H9 (cell line): ENCODE measurements at regions not wholly inside any gene's neighbourhood (a gene's known extent, or its start where the extent isn't known, plus 50 kb on each side); places are given as distances from the start of the nearest gene placed in this dataset.

Source experiments
- DNase-seq: peaks from one replicate; pipeline ENCODE4 v3.0.0-alpha.2; 2017
- H2AFZ ChIP-seq: one replicate; pipeline ENCODE4 v1.6.1; 2013; ENCODE audit warnings: mild to moderate bottlenecking, low read length, control low read depth, moderate library complexity
- H2AK5ac ChIP-seq: 2 replicates; pipeline ENCODE4 v1.6.1; 2013; ENCODE audit warnings: low read length, control low read depth, mixed read lengths; ENCODE audit not compliant: insufficient read length
- H2BK120ac ChIP-seq: one replicate; pipeline ENCODE4 v1.6.1; 2013; ENCODE audit warnings: low read depth, mild to moderate bottlenecking, low read length, control low read depth, inconsistent platforms; ENCODE audit not compliant: poor library complexity, severe bottlenecking
- H2BK12ac ChIP-seq: 2 replicates; pipeline ENCODE4 v1.6.1; 2013; ENCODE audit warnings: low read length, control low read depth, mixed read lengths, low read depth; ENCODE audit not compliant: insufficient read length
- H2BK15ac ChIP-seq: 2 replicates; pipeline ENCODE4 v1.6.1; 2013; ENCODE audit warnings: low read depth, low read length, control low read depth
- H2BK20ac ChIP-seq: one replicate; pipeline ENCODE4 v1.6.1; 2013; ENCODE audit warnings: low read depth, mild to moderate bottlenecking, low read length, control low read depth, inconsistent platforms; ENCODE audit not compliant: poor library complexity, severe bottlenecking
- H2BK5ac ChIP-seq: 2 replicates; pipeline ENCODE4 v1.6.1; 2013; ENCODE audit warnings: low read length, control low read depth, mixed read lengths; ENCODE audit not compliant: insufficient read length
- H3K14ac ChIP-seq: 2 replicates; pipeline ENCODE4 v1.6.1; 2013; ENCODE audit warnings: low read length, control low read depth; ENCODE audit not compliant: insufficient read depth
- H3K18ac ChIP-seq: 2 replicates; pipeline ENCODE4 v1.6.1; 2013; ENCODE audit warnings: low read depth, mild to moderate bottlenecking, mixed read lengths, low read length, control low read depth; ENCODE audit not compliant: insufficient read length
- H3K23ac ChIP-seq: 2 replicates; pipeline ENCODE4 v1.6.1; 2013; ENCODE audit warnings: low read length, control low read depth, mixed read lengths, low read depth; ENCODE audit not compliant: insufficient read length
- H3K23me2 ChIP-seq: 2 replicates; pipeline ENCODE4 v1.6.1; 2013; ENCODE audit warnings: low read depth, mild to moderate bottlenecking, mixed read lengths, low read length, control low read depth; ENCODE audit not compliant: insufficient read length, poor library complexity, severe bottlenecking
- H3K27ac ChIP-seq: 2 replicates; pipeline ENCODE4 v1.5.1; 2013; ENCODE audit warnings: low read length, control low read depth, mixed read lengths, low read depth; ENCODE audit not compliant: insufficient read length
- H3K27me3 ChIP-seq: 2 replicates; pipeline ENCODE4 v1.6.1; 2013; ENCODE audit warnings: low read length, control low read depth, inconsistent platforms; ENCODE audit not compliant: insufficient read depth
- H3K4ac ChIP-seq: 2 replicates; pipeline ENCODE4 v1.6.1; 2013; ENCODE audit warnings: low read depth, mild to moderate bottlenecking, control low read depth, inconsistent platforms, low read length, moderate library complexity
- H3K4me1 ChIP-seq: 2 replicates; pipeline ENCODE4 v1.6.1; 2013; ENCODE audit warnings: low read length, control low read depth, inconsistent platforms; ENCODE audit not compliant: insufficient read depth
- H3K4me2 ChIP-seq: 2 replicates; pipeline ENCODE4 v1.6.1; 2013; ENCODE audit warnings: low read length, control low read depth, mixed read lengths; ENCODE audit not compliant: insufficient read length, insufficient read depth
- H3K56ac ChIP-seq: 2 replicates; pipeline ENCODE4 v1.6.1; 2013; ENCODE audit warnings: low read depth, mild to moderate bottlenecking, mixed read lengths, low read length, control low read depth; ENCODE audit not compliant: insufficient read length
- H3K79me1 ChIP-seq: 2 replicates; pipeline ENCODE4 v1.6.1; 2013; ENCODE audit warnings: low read depth, mild to moderate bottlenecking, moderate library complexity, low read length, control low read depth, inconsistent platforms; ENCODE audit not compliant: insufficient read depth, poor library complexity, severe bottlenecking
- H3K79me2 ChIP-seq: 2 replicates; pipeline ENCODE4 v1.6.1; 2013; ENCODE audit warnings: low read length, control low read depth, inconsistent platforms; ENCODE audit not compliant: insufficient read depth
- H3K9ac ChIP-seq: 2 replicates; pipeline ENCODE4 v1.6.1; 2013; ENCODE audit warnings: low read length, control low read depth, mixed read lengths; ENCODE audit not compliant: insufficient read length; ENCODE audit errors: extremely low read depth
- H3K9me3 ChIP-seq: one replicate; pipeline ENCODE4 v1.6.1; 2013; ENCODE audit warnings: low read depth, low read length, inconsistent platforms; ENCODE audit not compliant: control insufficient read depth
- H3T11ph ChIP-seq: one replicate; pipeline ENCODE4 v1.6.1; 2013; ENCODE audit warnings: mild to moderate bottlenecking, low read length, control low read depth, inconsistent platforms
- H4K20me1 ChIP-seq: one replicate; pipeline ENCODE4 v1.6.1; 2013; ENCODE audit not compliant: control insufficient read depth, insufficient read length, insufficient read depth
- H4K5ac ChIP-seq: 2 replicates; pipeline ENCODE4 v1.6.1; 2013; ENCODE audit warnings: low read depth, mild to moderate bottlenecking, mixed read lengths, low read length, control low read depth; ENCODE audit not compliant: insufficient read length
- H4K8ac ChIP-seq: replicated peaks from 2 replicates; pipeline ENCODE4 v1.6.1; 2013; ENCODE audit warnings: low read length, control low read depth, mixed read lengths, low read depth; ENCODE audit not compliant: insufficient read length
- H4K91ac ChIP-seq: 2 replicates; pipeline ENCODE4 v1.6.1; 2013; ENCODE audit warnings: low read depth, mild to moderate bottlenecking, moderate library complexity, mixed read lengths, low read length, control low read depth; ENCODE audit not compliant: insufficient read length
- H3K27ac Mint-ChIP-seq, 3 experiments: 2 replicates in 2 of 3; 3 replicates in 1 of 3; pipeline ENCODE4 v1.8.0; 2020 to 2021; ENCODE audit warnings: mixed read lengths in 3 of 3, mild to moderate bottlenecking in 1 of 3, moderate library complexity in 1 of 3
- H3K27me3 Mint-ChIP-seq: 2 replicates; pipeline ENCODE4 v1.8.0; 2021; ENCODE audit warnings: low read depth, mild to moderate bottlenecking, moderate library complexity, mixed read lengths
- H3K36me3 Mint-ChIP-seq, 3 experiments: 2 replicates in 2 of 3; 3 replicates in 1 of 3; pipeline ENCODE4 v1.8.0; 2020 to 2021; ENCODE audit warnings: low read depth in 3 of 3, mixed read lengths in 3 of 3; ENCODE audit not compliant: insufficient read depth in 1 of 3
- H3K4me1 Mint-ChIP-seq, 2 experiments: 2 replicates each; pipeline ENCODE4 v1.8.0; 2020; ENCODE audit warnings: mixed read lengths in 2 of 2
- H3K4me3 Mint-ChIP-seq, 2 experiments: 2 replicates in 1 of 2; 3 replicates in 1 of 2; pipeline ENCODE4 v1.8.0; 2020 to 2021; ENCODE audit warnings: mild to moderate bottlenecking in 2 of 2, mixed read lengths in 2 of 2, moderate library complexity in 1 of 2
- H3K9me3 Mint-ChIP-seq, 2 experiments: 2 replicates in 1 of 2; 3 replicates in 1 of 2; pipeline ENCODE4 v1.8.0; 2020; ENCODE audit warnings: mild to moderate bottlenecking in 2 of 2, mixed read lengths in 2 of 2, moderate library complexity in 1 of 2
- WGBS: extraction: QIAGEN DNeasy Blood & Tissue Kit; methylation state at CpG from one replicate; pipeline ENCODE4 v1.1.7; 2013; ENCODE audit warnings: missing lambda C conversion rate, low lambda C conversion rate, mixed read lengths; ENCODE audit not compliant: insufficient read length; ENCODE audit errors: extremely low coverage; 5-methylcytosine and 5-hydroxymethylcytosine counted together
- TF ChIP-seq, protein P1 (sequence below): fragments of 200-600 bp; sonication (generic); conservative IDR thresholded peaks from 3 replicates; pipeline ENCODE4 v1.8.0; 2021; ENCODE audit warnings: antibody characterized with exemption, mild to moderate bottlenecking

DNA sequence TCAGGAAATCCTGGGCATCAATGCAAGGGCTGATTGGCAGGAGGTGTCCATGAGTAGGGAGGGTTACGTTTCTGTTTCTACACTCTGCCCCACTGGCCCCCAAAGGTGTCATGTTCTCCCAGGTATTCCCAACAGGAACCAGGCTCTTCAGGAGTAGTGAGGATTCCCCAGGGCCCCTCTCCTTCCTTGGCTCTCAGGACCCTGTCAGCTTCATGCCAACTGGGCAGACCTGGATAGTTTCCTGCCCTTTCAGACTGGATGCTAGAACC, 480.6 kb upstream of the HS6ST1 start:
- Histone ChIP-seq H2BK120ac (no peak overlapping the region), H3K27me3 (no peaks in the 10 kb centered on the region), H3K79me2 (no peaks in the 10 kb centered on the region), H3K27ac (no peak overlapping the region), H3K79me1 (no peaks in the 10 kb centered on the region), H2AK5ac (no peak overlapping the region), H3K4me2 (no peak overlapping the region), H2AFZ (no peak overlapping the region), H3K23me2 (no peaks in the 10 kb centered on the region), H2BK5ac (no peak overlapping the region), H2BK20ac (no peak overlapping the region), H3K9ac (no peak overlapping the region), H4K8ac (no peak overlapping the region), H4K5ac (no peak overlapping the region), H3T11ph (no peak overlapping the region), H2BK15ac (no peak overlapping the region), H3K4ac (no peak overlapping the region), H3K56ac (no peak overlapping the region), H3K14ac (no peak overlapping the region), H3K23ac (no peak overlapping the region), H3K18ac (no peak overlapping the region), H3K9me3 (no peaks in the 10 kb centered on the region), H3K4me1 (no peaks in the 10 kb centered on the region; the same call in 1 of the 2 replicates), H4K91ac (no peak overlapping the region), H4K20me1 (no peaks in the 10 kb centered on the region), H2BK12ac (no peak overlapping the region)
- WGBS: no CpG with 5 or more reads among the region's 1 CpG
- Mint-ChIP-seq H3K27ac (no peak overlapping the region), H3K36me3 (no peaks in the 10 kb centered on the region), H3K4me1 (peaks cover 12% of the 10 kb centered on the region in 2 experiments; a peak in 3 of 4 replicates), H3K9me3 (no peaks in the 10 kb centered on the region), H3K27me3 (peaks cover 3% of the 10 kb centered on the region; the same call in 1 of the 2 replicates), H3K4me3 (no peak overlapping the region)
- TF ChIP-seq, protein P1, sequence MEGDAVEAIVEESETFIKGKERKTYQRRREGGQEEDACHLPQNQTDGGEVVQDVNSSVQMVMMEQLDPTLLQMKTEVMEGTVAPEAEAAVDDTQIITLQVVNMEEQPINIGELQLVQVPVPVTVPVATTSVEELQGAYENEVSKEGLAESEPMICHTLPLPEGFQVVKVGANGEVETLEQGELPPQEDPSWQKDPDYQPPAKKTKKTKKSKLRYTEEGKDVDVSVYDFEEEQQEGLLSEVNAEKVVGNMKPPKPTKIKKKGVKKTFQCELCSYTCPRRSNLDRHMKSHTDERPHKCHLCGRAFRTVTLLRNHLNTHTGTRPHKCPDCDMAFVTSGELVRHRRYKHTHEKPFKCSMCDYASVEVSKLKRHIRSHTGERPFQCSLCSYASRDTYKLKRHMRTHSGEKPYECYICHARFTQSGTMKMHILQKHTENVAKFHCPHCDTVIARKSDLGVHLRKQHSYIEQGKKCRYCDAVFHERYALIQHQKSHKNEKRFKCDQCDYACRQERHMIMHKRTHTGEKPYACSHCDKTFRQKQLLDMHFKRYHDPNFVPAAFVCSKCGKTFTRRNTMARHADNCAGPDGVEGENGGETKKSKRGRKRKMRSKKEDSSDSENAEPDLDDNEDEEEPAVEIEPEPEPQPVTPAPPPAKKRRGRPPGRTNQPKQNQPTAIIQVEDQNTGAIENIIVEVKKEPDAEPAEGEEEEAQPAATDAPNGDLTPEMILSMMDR: no peak
- DNase-seq: peak; percentile 7
